K562 (cell line): ENCODE measurements at regions not wholly inside any gene's neighbourhood (a gene's known extent, or its start where the extent isn't known, plus 50 kb on each side); places are given as distances from the start of the nearest gene placed in this dataset.

Experiments used
- ATAC-seq: fragments of 200-7000 bp; cut with Tn5 transposase; 3 replicates; pipeline ENCODE4 v1.9.1; 2020; ENCODE audit warnings: moderate library complexity
- BruUV-seq: library from RNA; stranded (reverse); fragments of 400-500 nt; replicated peaks from 2 replicates; lab custom pipeline; 2021; lab: Mats Ljungman, UMichigan
- CTCF ChIA-PET: fragments of 300-600 bp; formaldehyde crosslinking; extraction: SDS; loops from one replicate; lab custom pipeline; 2021; ENCODE audit warnings: low intra/inter-chr PET ratio; lab: Yijun Ruan, JAX
- POLR2A ChIA-PET: fragments of 300-600, 350-650 bp; sonication (Branson Sonifier 250); formaldehyde crosslinking; extraction: SDS; loops from one replicate; lab custom pipeline; 2021; ENCODE audit warnings: antibody characterized with exemption, inconsistent platforms; lab: Yijun Ruan, JAX
- DNase-seq, 4 experiments: peaks; one replicate each; pipeline versions ENCODE4 v3.0.0 to v3.0.0-alpha.2; 2011 to 2018; ENCODE audit warnings: low spot score in 3 of 4, mixed read lengths in 3 of 4; ENCODE audit errors: extremely low read depth in 1 of 4
- FAIRE-seq: peaks from 2 replicates; lab custom pipeline; 2011; peaks lifted over from hg19 to GRCh38; lab: Jason Lieb, UNC
- H2AFZ ChIP-seq: 2 replicates; pipeline ENCODE4 v1.6.0; 2011; ENCODE audit warnings: low read depth, low read length, control low read depth, inconsistent platforms
- H3K27ac ChIP-seq: fragments of 200-600 bp; 3 replicates; pipeline ENCODE4 v1.8.0; 2011; ENCODE audit warnings: low read depth, mild to moderate bottlenecking, control low read depth, inconsistent platforms, low read length, moderate library complexity, mixed read lengths; ENCODE audit errors: extremely low read depth
- H3K27me3 ChIP-seq, 2 experiments: fragments of 300-600 bp in 1 of 2; 2 replicates in 1 of 2; 3 replicates in 1 of 2; pipeline versions ENCODE4 v1.6.0 to v1.8.0; 2011; ENCODE audit warnings: inconsistent platforms in 2 of 2, low read length in 2 of 2, mild to moderate bottlenecking in 1 of 2, mixed read lengths in 1 of 2, moderate library complexity in 1 of 2; ENCODE audit not compliant: control insufficient read depth in 2 of 2, insufficient read depth in 2 of 2
- H3K36me3 ChIP-seq: fragments of 300-600 bp; 3 replicates; pipeline ENCODE4 v1.8.0; 2011; ENCODE audit warnings: mild to moderate bottlenecking, low read length, inconsistent platforms; ENCODE audit not compliant: control insufficient read depth, insufficient read depth
- H3K4me1 ChIP-seq, 2 experiments: fragments of 200-600 bp in 1 of 2; replicated peaks in 1 of 2; 2 replicates in 1 of 2; 3 replicates in 1 of 2; pipeline versions ENCODE4 v1.5.1 to v1.8.0; 2011; ENCODE audit warnings: inconsistent platforms in 2 of 2, low read length in 2 of 2, mild to moderate bottlenecking in 1 of 2, mixed read lengths in 1 of 2, moderate library complexity in 1 of 2; ENCODE audit not compliant: control insufficient read depth in 2 of 2, insufficient read depth in 2 of 2
- H3K4me2 ChIP-seq: 2 replicates; pipeline ENCODE4 v1.6.1; 2011; ENCODE audit warnings: low read length, control low read depth, inconsistent platforms, mixed read lengths; ENCODE audit not compliant: insufficient read depth
- H3K4me3 ChIP-seq: fragments of 200-600 bp; sonication (generic), shearing (Covaris generic); 2 replicates; pipeline ENCODE4 v1.5.1; 2016; ENCODE audit warnings: control low read depth, inconsistent platforms
- H3K79me2 ChIP-seq: fragments of 200-600 bp; 3 replicates; pipeline ENCODE4 v1.8.0; 2011; ENCODE audit warnings: low read length, inconsistent platforms; ENCODE audit not compliant: control insufficient read depth, insufficient read depth
- H3K9ac ChIP-seq, 2 experiments: 2 replicates each; pipeline versions ENCODE4 v1.6.0 to v1.6.1; 2011; ENCODE audit warnings: low read depth in 2 of 2, low read length in 2 of 2, control low read depth in 1 of 2, inconsistent platforms in 1 of 2, mild to moderate bottlenecking in 1 of 2, mixed read lengths in 1 of 2; ENCODE audit not compliant: insufficient read depth in 1 of 2
- H3K9me1 ChIP-seq: one replicate; pipeline ENCODE4 v1.6.0; 2011; ENCODE audit warnings: inconsistent platforms, mild to moderate bottlenecking, low read length, moderate library complexity; ENCODE audit not compliant: control insufficient read depth, insufficient read depth
- H3K9me3 ChIP-seq: replicated peaks from 2 replicates; pipeline ENCODE4 v1.5.1; 2011; ENCODE audit warnings: low read depth, low read length, inconsistent platforms; ENCODE audit not compliant: control insufficient read depth, insufficient read depth
- H4K20me1 ChIP-seq: replicated peaks from 2 replicates; pipeline ENCODE4 v1.6.1; 2011; ENCODE audit warnings: low read length, inconsistent platforms, mixed read lengths; ENCODE audit not compliant: control insufficient read depth, insufficient read depth
- ARNT ChIP-seq, 2 experiments: fragments of 450-650 bp; IDR thresholded peaks; 2 replicates each; pipeline ENCODE4 v1.6.1; 2016; ENCODE audit warnings: mild to moderate bottlenecking in 1 of 2
- BHLHE40 ChIP-seq: IDR thresholded peaks from 2 replicates; pipeline ENCODE4 v1.6.1; 2011; ENCODE audit warnings: low read length, improper control_type of control experiment
- GTF2F1 ChIP-seq: IDR thresholded peaks from 2 replicates; pipeline ENCODE4 v1.6.1; 2011; ENCODE audit warnings: low read depth, low read length, improper control_type of control experiment
- HDAC3 ChIP-seq: fragments of 450-650 bp; IDR thresholded peaks from 2 replicates; pipeline ENCODE4 v1.6.1; 2018; ENCODE audit warnings: borderline replicate concordance, mild to moderate bottlenecking, moderate library complexity; ENCODE audit not compliant: partially characterized antibody
- PCBP2 ChIP-seq: fragments of 200-400 bp; formaldehyde crosslinking; IDR thresholded peaks from 2 replicates; pipeline ENCODE4 v1.6.1; 2018; ENCODE audit warnings: low read length, low read depth, mild to moderate bottlenecking, moderate library complexity; ENCODE audit not compliant: poor library complexity, severe bottlenecking
- SMARCE1 ChIP-seq: fragments of 450-650 bp; IDR thresholded peaks from 2 replicates; pipeline ENCODE4 v1.7.1; 2016; ENCODE audit warnings: mild to moderate bottlenecking
- ZNF639 ChIP-seq, 2 experiments: fragments of 200-800 bp in 1 of 2; sonication (Bioruptor generic) in 1 of 2; sonication (generic) in 1 of 2; formaldehyde crosslinking in 1 of 2; IDR thresholded peaks in 1 of 2; conservative IDR thresholded peaks in 1 of 2; 2 replicates each; pipeline versions ENCODE4 v1.5.0 to v1.6.1; 2016 to 2020; ENCODE audit warnings: missing compliant biosample characterization in 1 of 2, missing genetic modification characterization in 1 of 2, missing genetic modification reagents in 1 of 2
- WGBS: fragments of 100-300 bp; shearing (Covaris generic); methylation state at CpG from one replicate; pipeline ENCODE4 v1.1.6; 2016; ENCODE audit warnings: low coverage, mixed read lengths; ENCODE audit not compliant: insufficient coverage; ENCODE audit errors: missing lambda C conversion rate; 5-methylcytosine and 5-hydroxymethylcytosine counted together
- in situ Hi-C: fragments of 300-500 bp; cut with MboI; formaldehyde crosslinking; loops from 4 replicates; pipeline ENCODE4 v1.15.0; 2018; ENCODE audit warnings: inconsistent platforms, mixed read lengths
- intact Hi-C: fragments of 100-400 bp; cut with micrococcal nuclease; formaldehyde crosslinking; loops from 2 replicates; pipeline ENCODE4 v1.14.2; 2022

- Histone ChIP-seq H3K9me3 (no peaks in the 10 kb centered on the region), H3K4me1 (no peaks in the 10 kb centered on the region), H3K9me1 (no peaks in the 10 kb centered on the region), H4K20me1 (no peaks in the 10 kb centered on the region), H3K79me2 (no peaks in the 10 kb centered on the region), H3K27ac (no peak overlapping the region)
- CTCF ChIA-PET = no interaction called here
- TF ChIP-seq ARNT (IDR thresholded peaks at IDR 0.05) (no peak), ZNF639 (CRISPR knock-in tag; conservative IDR thresholded peaks at IDR 0.05 in 1 of 2, IDR thresholded peaks at IDR 0.05 in 1 of 2) (no peak), SMARCE1 (no peak), BHLHE40 (no peak), PCBP2 (no peak)
- TF ChIP-seq, all 486 proteins: peak for 0
- intact Hi-C loops = no loop called here
- Histone ChIP-seq H3K36me3 (no peaks in the 10 kb centered on the region), H3K4me2 (no peak overlapping the region), H3K27me3 (no peaks in the 10 kb centered on the region), H3K4me3 (no peak overlapping the region), H3K9ac (no peak overlapping the region), H2AFZ (no peak overlapping the region)
- no TSS peak for BruUV-seq
- no peak for ATAC-seq
- FAIRE-seq = no peak
- POLR2A ChIA-PET = no interaction called here
- no peak for DNase-seq
- in situ Hi-C loops = no loop called here
Observed at GRCh38 chr13:64909184-64909583, 2321.0 kb downstream of the PCDH9 start.

GRCh38 chr13:64900039-64900438 is 2330.1 kb downstream of the PCDH9 start:
- CTCF ChIA-PET = no interaction called here
- no peaks in the 10 kb centered on the region for H3K4me1 ChIP-seq
- no peak overlapping the region for H3K27ac ChIP-seq
- POLR2A ChIA-PET = no interaction called here
- no peak for TF ChIP-seq HDAC3
- TF ChIP-seq GTF2F1 = no peak
- no peak overlapping the region for H3K4me3 ChIP-seq
- intact Hi-C loops = no loop called here
- H3K9ac ChIP-seq = no peak overlapping the region
- DNase-seq (no peak), ATAC-seq (no peak), FAIRE-seq (no peak)
- no peaks in the 10 kb centered on the region for H4K20me1 ChIP-seq
- 0% methylated on average over 1 of the region's 2 CpGs for WGBS
- H2AFZ ChIP-seq = no peak overlapping the region
- H3K79me2 ChIP-seq = no peaks in the 10 kb centered on the region
- H3K9me3 ChIP-seq = no peaks in the 10 kb centered on the region
- in situ Hi-C loops = no loop called here
- no peak overlapping the region for H3K4me2 ChIP-seq
- H3K27me3 ChIP-seq = no peaks in the 10 kb centered on the region
- H3K36me3 ChIP-seq = no peaks in the 10 kb centered on the region
- BruUV-seq = no TSS peak
- H3K9me1 ChIP-seq = no peaks in the 10 kb centered on the region
